ENCODE measurements at regions not wholly inside any gene's neighbourhood (a gene's known extent, or its start where the extent isn't known, plus 50 kb on each side); places are given as distances from the start of the nearest gene placed in this dataset.
A peak's percentile ranks its signal among the peaks of the same experiment; 100 is the strongest.

DNA sequence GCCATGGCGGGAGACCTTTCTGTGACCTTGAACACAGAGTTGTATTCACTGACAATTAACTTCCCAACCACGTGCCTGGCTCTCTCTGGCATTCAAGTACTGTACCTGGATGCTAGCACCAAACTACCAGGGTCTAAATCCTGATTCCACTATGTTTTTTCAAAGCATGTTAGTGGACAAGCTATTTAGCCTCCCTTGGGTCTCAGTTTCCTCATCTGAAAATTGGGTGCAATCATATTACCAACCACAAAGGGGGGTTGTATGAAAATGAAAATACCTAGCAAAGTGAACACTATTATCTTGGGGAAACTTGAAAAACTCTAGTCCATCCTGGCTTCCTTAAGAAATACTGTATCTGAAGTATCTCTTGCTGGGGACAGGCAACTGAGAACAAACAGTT lies 308.7 kb upstream of the SGK1 start:
- Histone ChIP-seq H3K36me3 (no peaks in the 10 kb centered on the region), H3K4me3 (no peak overlapping the region), H3K4me1 (peaks cover 14 to 81% (median 23%) of the 10 kb centered on the region in 3 donors), H3K27ac (peak overlapping the region in 3 of 4 donors; percentile 49 to 72 (median 63)), H3K9me3 (no peaks in the 10 kb centered on the region), H3K27me3 (no peaks in the 10 kb centered on the region)
- TF ChIP-seq POLR2A (IDR thresholded peaks at IDR 0.05): no peak
- no peak for DNase-seq
- intact Hi-C loops (cut with DNase I): loop anchor here (10.0 kb wide), 1 partner anchor 122 kb away; no protein-coding TSS in a partner anchor
- 50 to 54% methylated on average over 2 of the region's 2 CpGs for WGBS, 2 donors

- Histone ChIP-seq H3K27me3 (no peaks in the 10 kb centered on the region), H3K4me3 (no peak overlapping the region), H3K4me1 (peaks cover 14 to 83% (median 23%) of the 10 kb centered on the region in 3 donors), H3K27ac (peak overlapping the region; percentile 35 to 72 (median 56)), H3K36me3 (no peaks in the 10 kb centered on the region), H3K9me3 (no peaks in the 10 kb centered on the region)
- no peak for TF ChIP-seq POLR2A (IDR thresholded peaks at IDR 0.05)
- TF ChIP-seq, protein P1, sequence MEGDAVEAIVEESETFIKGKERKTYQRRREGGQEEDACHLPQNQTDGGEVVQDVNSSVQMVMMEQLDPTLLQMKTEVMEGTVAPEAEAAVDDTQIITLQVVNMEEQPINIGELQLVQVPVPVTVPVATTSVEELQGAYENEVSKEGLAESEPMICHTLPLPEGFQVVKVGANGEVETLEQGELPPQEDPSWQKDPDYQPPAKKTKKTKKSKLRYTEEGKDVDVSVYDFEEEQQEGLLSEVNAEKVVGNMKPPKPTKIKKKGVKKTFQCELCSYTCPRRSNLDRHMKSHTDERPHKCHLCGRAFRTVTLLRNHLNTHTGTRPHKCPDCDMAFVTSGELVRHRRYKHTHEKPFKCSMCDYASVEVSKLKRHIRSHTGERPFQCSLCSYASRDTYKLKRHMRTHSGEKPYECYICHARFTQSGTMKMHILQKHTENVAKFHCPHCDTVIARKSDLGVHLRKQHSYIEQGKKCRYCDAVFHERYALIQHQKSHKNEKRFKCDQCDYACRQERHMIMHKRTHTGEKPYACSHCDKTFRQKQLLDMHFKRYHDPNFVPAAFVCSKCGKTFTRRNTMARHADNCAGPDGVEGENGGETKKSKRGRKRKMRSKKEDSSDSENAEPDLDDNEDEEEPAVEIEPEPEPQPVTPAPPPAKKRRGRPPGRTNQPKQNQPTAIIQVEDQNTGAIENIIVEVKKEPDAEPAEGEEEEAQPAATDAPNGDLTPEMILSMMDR (IDR thresholded peaks at IDR 0.05): no peak
- intact Hi-C loops (cut with DNase I): loop anchor here (10.0 kb wide), 1 partner anchor 121 kb away; no protein-coding TSS in a partner anchor
- DNase-seq: no peak
- 13 to 32% methylated on average over 2 of the region's 2 CpGs for WGBS, 2 donors
Measured at GRCh38 chr6:134626086-134626485, 308.2 kb upstream of the SGK1 start.

DNA sequence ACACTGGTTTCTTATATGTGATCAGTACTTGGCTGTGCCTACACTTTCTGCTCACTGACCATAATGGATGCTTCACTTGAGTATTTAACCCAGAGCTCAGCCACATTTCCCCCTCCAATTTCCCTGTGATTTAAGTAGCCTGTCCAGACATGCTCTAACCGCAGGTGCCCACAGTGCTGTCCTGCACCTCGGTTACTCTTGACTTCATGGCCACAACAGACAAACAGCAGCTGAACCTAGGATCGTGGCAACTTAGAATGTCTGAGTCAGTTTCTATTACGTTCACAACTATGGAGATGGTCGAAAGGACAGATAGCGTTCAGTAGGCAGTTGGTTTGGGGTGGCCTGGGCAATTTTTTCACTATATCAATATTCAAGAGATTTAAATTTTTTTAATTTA lies 306.9 kb upstream of the SGK1 start:
- WGBS, 2 donors: 88 to 94% methylated on average over 5 to 6 of the region's 6 CpGs
- Histone ChIP-seq H3K4me3 (no peak overlapping the region), H3K36me3 (no peaks in the 10 kb centered on the region), H3K9me3 (no peaks in the 10 kb centered on the region), H3K4me1 (peaks cover 14 to 89% (median 23%) of the 10 kb centered on the region in 3 donors), H3K27ac (no peak overlapping the region), H3K27me3 (no peaks in the 10 kb centered on the region)
- intact Hi-C loops (cut with DNase I): loop anchor here (10.0 kb wide), 1 partner anchor 120 kb away; no protein-coding TSS in a partner anchor
- TF ChIP-seq POLR2A (IDR thresholded peaks at IDR 0.05): no peak
- TF ChIP-seq, protein P1 (IDR thresholded peaks at IDR 0.05): no peak
- DNase-seq: no peak

- no peak for DNase-seq
- H3K27me3 ChIP-seq: no peaks in the 10 kb centered on the region
- intact Hi-C loops (cut with DNase I): loop anchor here (10.0 kb wide), 1 partner anchor 119 kb away; no protein-coding TSS in a partner anchor
- peaks cover 20 to 95% (median 23%) of the 10 kb centered on the region in 3 donors for H3K4me1 ChIP-seq
- H3K9me3 ChIP-seq: no peaks in the 10 kb centered on the region
- H3K36me3 ChIP-seq: no peaks in the 10 kb centered on the region
- WGBS, 2 donors: 75 to 87% methylated on average over 5 of the region's 5 CpGs
- H3K27ac ChIP-seq: peak overlapping the region in 2 of 4 donors; percentile 86 to 88
- H3K4me3 ChIP-seq: no peak overlapping the region
- no peak for TF ChIP-seq POLR2A (IDR thresholded peaks at IDR 0.05)
- TF ChIP-seq, protein P1 (IDR thresholded peaks at IDR 0.05): no peak
Measured at GRCh38 chr6:134623401-134623800, 305.5 kb upstream of the SGK1 start.

- H3K27ac ChIP-seq: peak overlapping the region; percentile 75 to 88 (median 84)
- H3K36me3 ChIP-seq: no peaks in the 10 kb centered on the region
- no peaks in the 10 kb centered on the region for H3K9me3 ChIP-seq
- no peak overlapping the region for H3K4me3 ChIP-seq
- TF ChIP-seq, protein P1 (IDR thresholded peaks at IDR 0.05): no peak
- TF ChIP-seq POLR2A (IDR thresholded peaks at IDR 0.05): no peak
- 74 to 77% methylated on average over 4 of the region's 4 CpGs for WGBS, 2 donors
- no peak for DNase-seq
- H3K4me1 ChIP-seq: peaks cover 20 to 94% (median 23%) of the 10 kb centered on the region in 3 donors
- intact Hi-C loops (cut with DNase I): loop anchor here (10.0 kb wide), 1 partner anchor 118 kb away; no protein-coding TSS in a partner anchor
- H3K27me3 ChIP-seq: no peaks in the 10 kb centered on the region
Measured at GRCh38 chr6:134622382-134623173, 304.7 kb upstream of the SGK1 start.
